Islet precursor cell (in vitro differentiated cells): ENCODE measurements at regions not wholly inside any gene's neighbourhood (a gene's known extent, or its start where the extent isn't known, plus 50 kb on each side); places are given as distances from the start of the nearest gene placed in this dataset.
A peak's percentile ranks its signal among the peaks of the same experiment; 100 is the strongest.
"Not testable (repeated sequence)": the region's sequence is repeated elsewhere in the genome, so short reads cannot be mapped to it uniquely, and the experiment has no call there.

Experiments
- DNase-seq: peaks from one replicate; pipeline ENCODE4 v3.0.0-alpha.2; 2018

DNA sequence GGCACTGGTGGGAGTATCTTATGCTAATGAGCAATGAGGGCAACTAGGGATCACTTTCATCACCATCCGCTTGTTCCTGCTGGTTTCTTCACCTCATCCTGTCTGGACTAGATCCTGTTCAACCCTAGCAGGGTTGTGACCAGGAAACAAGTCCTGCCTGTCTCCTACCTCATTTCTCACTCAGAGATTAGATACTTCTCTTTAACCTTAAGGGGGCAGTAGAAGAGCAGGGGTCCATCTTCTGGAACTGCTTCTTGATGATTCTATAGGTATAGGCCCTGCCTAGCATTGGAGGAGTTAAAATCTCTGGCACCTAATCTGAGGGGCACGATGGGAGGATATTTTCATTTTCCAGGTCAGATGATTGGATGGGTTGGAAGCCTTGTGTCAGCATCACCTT lies 415.5 kb downstream of the TGIF2LX start:
- DNase-seq = not testable (repeated sequence)

DNA sequence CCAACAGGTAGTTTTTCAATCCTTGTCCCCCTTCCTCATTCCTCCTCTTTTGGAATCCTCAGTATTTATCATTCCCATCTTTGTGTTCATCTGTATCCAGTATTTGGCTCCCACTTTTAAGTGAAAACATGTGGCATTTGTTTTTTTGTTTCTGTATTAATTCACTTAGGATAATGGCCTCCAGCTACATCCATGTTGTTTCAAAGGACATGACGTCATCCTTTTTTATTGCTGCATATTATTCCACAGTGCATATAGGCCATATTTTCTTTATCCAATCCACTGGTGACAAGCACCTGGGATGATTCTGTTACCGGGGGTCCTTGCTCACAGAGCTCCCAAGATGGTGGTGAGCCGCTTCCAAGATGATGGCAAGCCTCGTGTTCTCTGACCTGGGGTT lies 447.9 kb downstream of the TGIF2LX start:
- not testable (repeated sequence) for DNase-seq

GRCh38 chrX:90398020-90398419 lies 476.3 kb downstream of the TGIF2LX start:
- not testable (repeated sequence) for DNase-seq

DNA sequence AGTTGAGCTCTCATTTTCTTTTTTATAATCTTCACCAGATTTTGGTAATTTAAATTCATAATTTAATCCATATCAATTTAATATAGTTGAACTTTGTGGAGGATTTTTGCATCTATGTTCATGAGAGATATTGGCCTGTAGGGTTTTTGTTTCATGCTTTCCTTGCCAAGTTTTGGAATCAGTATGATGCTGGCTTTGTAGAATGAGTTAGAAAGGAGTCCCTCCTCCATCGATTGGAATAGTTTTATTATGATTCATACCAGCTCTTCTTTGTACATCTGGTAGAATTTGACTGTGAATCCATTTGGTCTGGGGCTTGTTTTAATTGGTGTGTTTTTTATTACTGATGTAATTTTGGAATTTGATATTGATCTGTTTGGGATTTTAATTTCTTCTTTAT lies 480.5 kb downstream of the TGIF2LX start:
- DNase-seq = not testable (repeated sequence)

DNA sequence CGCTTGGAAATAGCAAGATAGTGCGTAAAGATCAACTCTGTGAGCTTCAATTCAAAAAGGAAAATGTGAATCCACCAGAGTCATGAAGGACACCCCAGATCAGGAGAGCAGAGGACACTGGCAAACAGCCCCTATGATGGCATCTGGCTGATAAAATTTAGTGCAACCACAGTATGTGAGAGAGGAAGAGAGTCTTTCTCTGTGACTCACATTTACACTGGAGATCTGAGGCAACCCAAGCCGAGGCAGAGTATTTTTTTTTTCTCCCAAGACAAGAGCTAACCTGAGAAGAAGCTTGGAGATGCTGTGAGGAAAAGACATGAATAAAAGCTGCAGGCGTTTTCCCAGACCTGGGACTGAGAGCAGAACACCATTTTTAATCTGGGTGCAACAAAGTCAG lies 482.2 kb downstream of the TGIF2LX start:
- peak; percentile 22 for DNase-seq

DNA sequence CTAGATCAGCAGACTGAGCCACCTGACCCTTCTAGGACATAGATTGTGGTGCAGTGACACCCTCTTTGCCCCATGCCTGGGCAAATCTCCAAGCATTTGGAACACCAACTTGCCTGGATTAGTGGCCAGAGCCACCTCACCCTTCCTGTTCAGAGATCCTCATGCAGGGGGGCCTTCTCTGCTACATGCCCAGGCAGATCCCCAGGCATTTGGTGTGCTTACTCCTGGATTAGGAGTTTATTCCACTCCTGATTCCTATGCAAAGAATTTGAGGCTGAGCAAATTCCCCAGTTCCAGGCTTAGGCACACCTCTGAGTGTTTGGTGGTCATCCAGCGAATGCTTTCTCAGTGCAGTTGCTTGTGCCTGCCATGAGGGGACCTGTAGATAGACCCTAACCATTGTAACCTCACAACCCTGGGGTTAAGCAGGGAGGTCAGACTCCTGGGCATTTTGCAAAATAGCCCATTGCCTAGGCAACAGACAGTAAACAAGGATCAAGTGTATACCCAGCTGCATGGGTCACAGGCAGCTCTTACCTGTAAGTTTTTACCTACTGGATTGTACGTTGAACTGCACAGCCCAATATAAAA lies 483.2 kb downstream of the TGIF2LX start:
- peak; percentile 45 for DNase-seq

DNA sequence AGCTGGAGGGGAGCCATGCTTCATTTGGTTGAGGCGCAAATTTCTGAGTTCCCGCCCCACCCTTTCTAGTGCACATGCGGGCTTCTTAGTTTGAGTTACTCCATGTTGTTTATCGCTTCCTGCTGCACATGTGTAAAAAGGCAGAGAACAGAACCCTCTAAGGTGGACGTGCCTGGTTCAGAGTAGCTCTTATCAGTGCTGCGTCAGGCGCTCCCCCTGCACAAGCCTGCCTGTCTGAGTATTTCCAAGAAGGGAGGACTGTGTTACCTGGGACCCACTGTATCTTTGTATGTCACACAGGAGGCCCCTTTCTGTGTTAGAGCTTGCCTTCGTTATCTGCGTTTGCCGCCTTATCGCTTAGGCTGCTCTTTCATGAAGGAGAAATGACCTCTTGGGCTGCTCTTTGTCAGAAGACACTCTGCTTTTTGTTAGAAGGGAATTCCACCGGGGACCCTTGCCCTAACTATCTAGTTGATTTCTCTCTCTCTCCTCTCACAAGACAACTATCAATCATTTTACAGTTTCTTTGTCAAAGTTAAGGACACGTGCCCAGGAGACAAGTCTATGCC lies 532.1 kb downstream of the TGIF2LX start:
- not testable (repeated sequence) for DNase-seq

DNA sequence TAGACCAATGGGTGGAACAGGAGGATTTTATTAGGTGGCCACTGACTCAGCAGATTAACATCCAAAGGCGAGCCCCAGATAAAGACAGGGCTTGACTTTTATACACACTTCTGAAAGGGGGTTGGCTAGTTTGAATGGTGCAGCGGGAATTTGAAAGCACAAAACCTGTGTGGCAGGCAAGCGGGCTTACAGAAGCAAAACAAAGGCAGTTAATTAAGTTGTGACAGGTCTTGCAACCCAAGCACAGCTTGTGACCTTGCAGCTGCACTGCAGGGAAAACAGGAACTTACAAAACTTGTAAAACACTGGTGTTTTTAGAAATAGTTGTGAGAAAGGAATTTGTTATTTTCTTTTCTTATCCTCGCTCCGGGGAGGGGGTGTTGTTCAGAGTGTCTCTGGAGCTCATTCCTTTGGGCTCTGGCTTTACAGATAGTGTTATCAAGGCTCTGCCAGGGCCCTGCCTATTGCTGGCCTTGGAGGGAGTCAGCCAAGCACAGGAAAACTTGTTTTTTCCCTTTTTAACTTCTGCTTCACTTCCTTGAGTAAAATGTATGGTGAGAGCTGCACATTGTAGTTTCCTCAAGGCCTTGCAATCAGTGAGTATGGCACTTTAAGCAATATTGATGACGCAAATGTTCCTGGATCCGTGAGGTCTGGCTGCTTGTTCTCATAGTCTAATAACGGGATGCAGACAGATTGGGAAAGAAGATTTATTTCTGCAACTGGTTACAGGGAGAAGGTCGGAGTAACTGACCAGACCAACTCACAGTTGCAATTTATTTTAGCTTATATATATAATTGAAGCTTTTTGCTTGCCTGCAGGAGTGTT lies 536.6 kb downstream of the TGIF2LX start:
- peak; percentile 54 for DNase-seq

- not testable (repeated sequence) for DNase-seq
Measured at GRCh38 chrX:90474445-90474844, 552.7 kb downstream of the TGIF2LX start.

DNA sequence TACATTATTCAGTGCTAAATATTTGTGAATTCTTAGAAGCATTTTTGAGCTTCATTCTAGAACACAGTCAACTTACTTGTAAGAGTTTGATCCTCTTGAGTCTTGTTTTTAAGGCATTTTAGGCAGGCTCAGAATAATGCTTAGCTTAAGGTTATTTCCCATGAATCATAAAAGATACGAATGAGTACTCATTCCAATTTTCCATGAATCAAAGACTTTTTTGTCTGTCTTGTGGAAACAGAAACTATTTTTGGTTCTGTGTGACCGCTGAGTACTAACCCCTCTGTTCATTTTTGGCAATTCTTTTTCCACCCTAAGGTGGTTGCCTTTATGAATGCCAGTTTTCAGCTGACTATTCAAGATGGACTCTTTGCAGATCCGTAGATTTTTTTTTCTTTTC lies 563.7 kb downstream of the TGIF2LX start:
- not testable (repeated sequence) for DNase-seq

DNA sequence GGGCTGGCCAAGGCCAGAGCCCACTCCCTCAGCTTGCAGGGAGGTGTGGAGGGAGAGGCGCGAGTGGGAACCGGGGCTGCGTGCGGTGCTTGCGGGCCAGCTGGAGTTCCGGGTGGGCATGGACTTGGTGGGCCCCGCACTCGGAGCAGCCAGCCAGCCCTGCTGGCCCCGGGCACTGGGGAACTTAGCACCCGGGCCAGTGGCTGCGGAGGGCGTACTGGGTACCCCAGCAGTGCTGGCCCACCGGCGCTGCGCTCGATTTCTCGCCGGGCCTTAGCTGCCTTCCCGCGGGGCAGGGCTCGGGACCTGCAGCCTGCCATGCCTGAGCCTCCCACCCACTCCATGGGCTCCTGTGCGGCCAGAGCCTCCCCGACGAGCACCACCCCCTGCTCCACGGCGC lies 599.6 kb downstream of the TGIF2LX start:
- not testable (repeated sequence) for DNase-seq

DNA sequence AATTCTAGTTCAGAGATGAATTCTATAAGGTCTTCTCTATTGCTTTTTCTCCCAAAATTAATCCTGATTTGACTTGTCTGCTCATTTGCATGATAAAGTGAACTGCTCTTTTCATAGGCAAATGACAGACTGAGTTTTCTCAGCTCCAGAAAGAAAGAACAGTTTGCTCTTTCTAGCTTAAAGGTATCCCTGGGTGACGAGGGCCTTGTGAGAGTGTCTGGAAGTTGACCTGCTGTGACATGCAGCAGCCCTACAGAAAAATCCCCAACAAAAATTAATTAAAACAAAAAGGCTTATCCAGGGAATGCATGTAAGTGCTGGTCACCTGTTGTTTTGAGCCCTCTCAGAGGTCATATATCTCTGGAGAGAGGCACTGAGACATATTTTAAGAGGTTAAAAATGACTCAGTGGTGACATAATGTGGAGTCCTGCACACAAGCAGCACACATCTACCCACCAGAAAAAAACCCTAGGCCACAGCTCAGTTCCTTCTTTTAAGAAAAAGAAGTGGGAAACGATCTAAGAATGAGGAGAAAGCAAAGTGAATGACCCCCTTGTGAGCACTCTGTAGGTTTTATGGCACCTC lies 602.8 kb downstream of the TGIF2LX start:
- DNase-seq = not testable (repeated sequence)
